A172 (cell line): ENCODE measurements at regions not wholly inside any gene's neighbourhood (a gene's known extent, or its start where the extent isn't known, plus 50 kb on each side); places are given as distances from the start of the nearest gene placed in this dataset.

Experiments used
- DNase-seq: peaks from one replicate; pipeline ENCODE4 v3.0.0-alpha.2; 2015; ENCODE audit warnings: low spot score

- DNase-seq: no peak
Measured at GRCh38 chr1:18535391-18536210, 54.9 kb downstream of the KLHDC7A start.

GRCh38 chr1:18536356-18536755 lies 55.6 kb downstream of the KLHDC7A start:
- no peak for DNase-seq

DNA sequence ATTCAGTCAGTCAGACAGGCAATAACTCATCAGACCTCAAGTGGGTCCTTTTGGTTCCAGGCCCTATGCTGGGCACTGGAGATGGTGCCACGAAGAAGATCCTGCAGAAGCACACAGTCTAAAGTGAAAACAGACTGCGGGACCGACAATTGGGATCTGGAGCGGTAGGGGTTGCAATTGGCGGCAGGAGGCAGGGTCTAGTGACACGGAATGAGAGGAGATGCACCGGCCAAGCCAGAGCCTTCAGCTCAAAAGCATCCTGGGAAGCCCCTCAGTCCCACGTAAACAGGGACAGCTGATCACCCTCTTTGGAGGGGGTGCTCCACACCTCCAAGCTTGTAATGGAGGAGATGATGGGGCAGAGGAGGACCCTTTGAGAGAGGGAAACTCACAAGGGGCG lies 56.2 kb downstream of the KLHDC7A start:
- DNase-seq: no peak

GRCh38 chr1:18537386-18538306 lies 56.9 kb downstream of the KLHDC7A start:
- DNase-seq: no peak

DNA sequence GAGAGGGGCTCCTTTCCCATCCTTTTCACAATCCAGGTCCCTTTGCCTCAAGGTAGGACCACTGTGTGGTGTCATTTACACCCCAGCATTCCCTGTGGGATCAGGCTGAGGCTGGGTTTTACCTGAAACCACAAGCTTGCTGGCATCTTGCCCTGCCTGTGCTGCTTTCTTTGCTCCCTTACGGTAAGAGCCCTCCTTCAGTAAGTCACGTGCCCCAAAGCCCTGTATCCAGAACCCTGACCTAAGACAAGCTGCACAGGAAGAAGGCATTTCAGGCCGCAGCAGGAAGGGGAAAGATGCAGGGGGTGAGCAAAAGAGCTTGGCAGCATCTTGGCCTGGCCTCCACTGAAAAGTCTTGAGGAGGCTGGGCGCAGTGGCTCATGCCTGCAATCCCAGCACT lies 58.4 kb downstream of the KLHDC7A start:
- DNase-seq: no peak

DNA sequence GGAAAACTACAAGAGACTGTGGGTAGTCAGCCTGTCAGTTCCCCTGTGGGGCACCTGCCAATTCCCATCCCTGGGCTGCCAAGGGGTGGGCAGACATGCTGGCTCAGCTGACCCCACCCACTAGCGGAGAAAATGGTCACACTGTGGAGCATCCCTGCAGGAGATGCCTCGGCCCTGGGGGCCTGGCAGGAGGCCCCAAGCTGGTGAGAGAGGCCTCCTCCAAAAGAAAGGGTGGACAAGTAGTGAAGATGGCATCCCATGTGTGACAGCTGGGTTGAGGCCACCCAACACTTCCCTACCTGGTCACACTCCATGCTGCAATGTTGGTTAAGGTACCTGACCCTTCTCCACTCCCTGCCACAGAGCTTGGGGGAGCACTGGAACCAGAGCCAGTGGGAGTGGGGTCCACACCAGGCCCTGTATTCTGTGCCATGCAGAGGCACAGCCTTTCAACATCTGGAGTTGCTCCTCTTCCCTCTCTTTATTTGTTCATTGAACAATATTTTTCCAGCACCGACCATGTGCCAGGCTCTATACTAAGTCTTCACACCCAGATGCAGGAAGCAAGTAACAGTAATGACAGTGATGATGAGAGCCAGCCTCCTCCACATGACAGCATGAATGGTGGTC lies 59.5 kb downstream of the KLHDC7A start:
- no peak for DNase-seq

DNA sequence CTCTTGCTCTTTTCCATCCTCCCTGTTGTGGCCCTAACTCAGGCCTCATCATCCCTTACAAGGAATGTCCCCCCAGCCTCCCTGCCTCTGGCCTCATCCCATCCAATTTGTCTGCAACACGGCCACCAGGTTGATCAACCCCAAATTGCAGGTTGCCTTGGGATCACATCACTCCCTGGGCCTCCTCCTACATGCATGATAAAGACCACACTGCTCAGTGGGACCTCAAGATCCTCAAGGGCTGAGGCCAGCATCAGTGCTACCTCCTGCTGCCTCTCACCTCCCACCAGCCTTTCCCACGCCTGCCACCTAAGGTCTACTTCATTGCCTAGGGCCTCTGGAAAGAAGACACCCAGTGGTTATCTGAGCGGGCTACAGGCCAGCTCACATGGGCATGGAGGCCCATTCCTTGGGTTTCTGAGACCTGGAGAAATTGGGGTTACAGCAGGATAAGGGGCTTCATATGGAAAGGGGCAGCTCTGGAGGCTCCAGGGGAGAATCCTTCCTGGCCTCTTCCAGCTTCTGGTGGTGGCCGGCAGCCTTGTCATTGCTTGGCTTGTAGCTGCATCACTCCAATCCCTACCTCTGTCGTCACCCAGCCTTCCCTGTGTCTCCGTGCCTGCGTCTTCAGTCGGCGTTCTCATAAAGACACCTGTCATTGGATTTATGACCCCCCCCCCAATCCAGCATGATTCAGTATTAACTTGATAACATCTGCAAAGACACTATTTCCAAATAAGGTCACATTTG lies 60.5 kb downstream of the KLHDC7A start:
- DNase-seq: no peak

DNA sequence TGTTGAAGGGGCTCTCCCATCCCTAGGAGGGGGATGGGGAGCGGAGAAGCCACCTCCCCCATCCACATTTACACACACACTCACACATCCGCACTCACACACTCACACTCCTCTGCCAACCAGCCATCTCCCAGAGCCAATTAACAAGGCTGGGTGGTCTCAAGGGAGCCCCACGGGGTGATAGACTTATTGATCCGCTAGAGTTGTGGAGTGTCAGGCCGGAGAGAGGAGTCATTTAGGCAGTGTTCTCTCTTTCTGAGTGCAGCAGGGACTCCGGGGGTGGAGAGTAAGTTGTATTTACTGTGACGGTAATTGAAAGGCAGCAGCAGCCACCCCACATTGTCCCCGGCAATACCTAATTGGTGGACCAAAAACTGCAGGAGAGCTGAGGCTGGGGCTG lies 61.6 kb downstream of the KLHDC7A start:
- DNase-seq: no peak

DNA sequence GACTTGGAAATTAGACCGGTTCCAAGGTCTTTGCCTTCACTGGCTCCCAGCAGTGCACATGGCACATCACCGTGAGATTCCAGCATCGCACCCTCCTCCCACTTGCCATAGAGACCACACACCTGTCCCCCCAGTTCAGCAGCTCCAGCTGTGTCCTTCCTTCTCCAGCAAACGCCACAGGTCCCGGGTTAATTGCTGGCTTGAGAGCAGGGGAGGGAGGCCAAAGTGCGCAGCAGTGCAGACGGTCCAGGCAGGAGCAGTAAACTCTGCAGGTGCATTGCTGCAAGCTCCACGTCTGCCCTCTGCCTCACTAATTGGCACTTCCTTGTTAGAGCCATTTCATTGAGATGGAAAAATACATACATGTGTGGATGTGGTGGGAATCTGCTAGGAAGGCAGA lies 65.3 kb downstream of the KLHDC7A start:
- DNase-seq: no peak

DNA sequence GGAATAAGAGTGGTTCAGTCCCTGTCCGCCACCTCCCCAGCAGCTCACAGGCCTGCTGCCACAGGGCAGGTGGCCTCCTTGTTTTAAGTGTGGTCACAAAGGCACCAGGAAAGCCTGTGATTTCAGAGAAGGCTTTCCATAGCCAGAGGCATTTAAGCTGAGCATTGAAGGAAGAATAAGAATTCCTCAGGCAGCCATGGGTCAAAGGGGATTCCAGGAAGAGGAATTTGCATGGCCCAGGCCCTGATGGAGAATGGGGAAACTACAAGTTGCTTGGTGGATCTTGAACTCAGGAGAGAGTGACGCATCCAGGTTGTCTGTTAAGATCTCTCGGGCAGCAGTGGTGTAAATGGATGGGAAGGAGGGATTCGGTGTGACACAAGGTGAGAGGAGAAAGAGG lies 66.7 kb downstream of the KLHDC7A start:
- no peak for DNase-seq

GRCh38 chr1:18548643-18549042 lies 67.9 kb downstream of the KLHDC7A start:
- DNase-seq: no peak

DNA sequence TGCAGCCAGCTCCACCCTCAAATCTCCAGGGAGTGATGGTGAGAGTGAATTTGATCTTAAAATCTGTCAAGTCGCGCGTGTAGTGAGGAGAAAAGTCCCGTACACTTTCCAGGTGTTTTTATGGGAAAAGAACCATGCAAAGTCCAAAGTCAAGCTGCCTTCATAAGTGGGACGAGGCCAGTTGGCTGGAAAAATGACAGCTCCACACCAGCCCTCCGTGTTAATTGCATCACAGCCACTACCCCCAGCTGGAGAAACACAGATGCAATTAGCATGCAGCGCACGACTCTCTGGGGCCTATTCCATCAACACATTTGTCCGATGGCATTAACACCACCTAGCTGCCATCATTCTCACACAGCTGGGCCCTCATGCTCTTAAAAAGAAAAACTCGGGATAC lies 68.4 kb downstream of the KLHDC7A start:
- no peak for DNase-seq

GRCh38 chr1:18549906-18550305 lies 69.2 kb downstream of the KLHDC7A start:
- no peak for DNase-seq

- DNase-seq: no peak
Measured at GRCh38 chr1:18552631-18553030, 71.9 kb downstream of the KLHDC7A start.

GRCh38 chr1:18553388-18553787 lies 72.7 kb downstream of the KLHDC7A start:
- DNase-seq: no peak

- DNase-seq: no peak
Measured at GRCh38 chr1:18554099-18554498, 73.4 kb downstream of the KLHDC7A start.

DNA sequence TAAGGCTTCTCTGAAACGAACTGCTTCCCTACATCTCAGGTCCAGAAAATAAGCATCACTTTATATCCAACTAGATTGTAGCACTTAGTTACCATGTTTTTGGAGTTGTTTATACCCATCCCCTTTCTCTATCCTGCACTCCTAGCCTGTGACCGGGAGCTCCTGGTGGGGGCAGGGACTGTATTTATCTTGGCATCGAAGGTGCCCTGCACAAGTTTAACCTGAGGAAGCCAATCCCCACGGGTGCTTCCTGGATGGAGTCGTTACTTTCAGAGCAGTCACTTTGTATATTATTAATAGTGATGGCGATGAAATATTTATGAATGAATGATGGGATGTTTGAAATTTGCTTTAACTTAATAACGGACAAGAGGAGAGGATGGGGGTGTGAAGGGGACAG lies 73.9 kb downstream of the KLHDC7A start:
- no peak for DNase-seq

DNA sequence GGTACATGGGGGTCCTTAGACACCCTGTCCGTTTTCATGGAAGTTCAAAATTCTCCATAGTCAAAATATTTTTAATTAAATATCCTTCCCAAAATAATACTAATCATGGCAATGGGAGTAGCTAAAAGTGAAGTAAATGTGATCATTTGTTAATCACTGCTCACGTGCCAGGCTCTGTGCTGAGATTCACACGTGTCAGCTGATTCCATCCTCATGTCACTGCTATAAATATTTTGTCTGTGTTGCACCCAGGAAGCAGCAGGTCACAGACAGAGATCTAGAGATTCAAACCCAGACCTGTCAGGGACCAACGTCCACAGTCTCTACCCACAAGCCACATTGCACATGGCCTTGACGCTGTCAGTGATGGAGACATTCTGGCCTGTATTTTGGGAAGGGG lies 74.3 kb downstream of the KLHDC7A start:
- no peak for DNase-seq

DNA sequence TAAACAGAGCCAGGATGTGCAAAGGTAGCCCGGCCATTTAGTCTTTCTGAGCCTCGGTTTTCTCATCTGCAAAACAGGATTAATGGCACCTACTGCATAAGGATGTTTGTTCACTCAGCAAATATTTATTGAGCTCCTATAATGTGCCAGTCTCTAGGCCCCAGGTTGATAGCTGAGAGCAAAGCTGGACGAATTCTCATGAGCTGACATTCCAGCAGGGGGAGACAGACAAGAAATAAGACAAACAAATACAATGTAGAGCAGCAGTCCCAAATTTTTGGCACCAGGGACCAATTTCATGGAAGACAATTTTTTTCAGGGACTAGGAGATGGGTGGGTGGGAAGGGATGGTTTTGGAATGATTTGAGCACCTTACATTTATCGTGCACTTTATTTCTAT lies 74.3 kb upstream of the PAX7 start:
- no peak for DNase-seq

DNA sequence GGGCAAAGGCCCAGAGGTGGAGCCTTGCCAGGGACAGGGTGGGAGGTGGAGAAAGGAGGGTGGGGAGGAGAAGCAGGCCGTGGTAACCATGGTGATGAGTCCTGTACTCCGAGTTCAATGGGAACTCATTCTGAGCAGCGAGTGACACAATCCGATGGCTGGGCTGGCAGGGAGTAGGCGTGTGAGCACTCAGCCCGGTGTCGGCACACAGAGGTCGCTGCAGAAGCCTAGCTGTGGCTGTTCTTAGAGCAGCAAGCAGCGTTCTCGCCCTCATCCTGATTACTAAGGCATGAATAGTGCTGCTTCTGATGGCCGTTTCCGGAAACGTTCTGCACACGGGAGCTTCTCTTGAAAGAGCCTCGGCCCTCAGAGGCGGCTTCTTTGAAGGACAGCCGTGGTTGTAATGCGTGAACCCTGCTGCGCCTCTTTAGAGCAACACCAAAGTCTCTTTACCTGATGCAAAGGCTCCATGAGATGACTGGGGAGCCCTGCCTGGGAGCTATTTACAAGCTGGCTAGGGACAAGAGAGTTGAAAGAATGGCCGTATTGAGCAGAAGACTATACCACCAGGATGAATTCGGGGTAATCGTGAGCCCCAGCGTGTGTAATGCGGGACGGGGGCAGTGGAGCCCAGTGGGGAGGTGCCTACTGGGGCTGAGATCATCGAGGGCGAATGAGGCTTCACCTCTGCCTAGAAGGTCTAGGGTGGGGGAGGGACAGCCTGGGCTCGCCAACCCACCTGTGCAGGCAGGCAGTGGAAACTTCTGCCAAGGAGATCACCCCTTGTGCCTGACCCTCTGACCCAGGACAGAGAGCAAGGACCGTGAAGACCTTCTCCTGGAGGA lies 72.8 kb upstream of the PAX7 start:
- no peak for DNase-seq

- DNase-seq: no peak
Measured at GRCh38 chr1:18560692-18561091, 70.0 kb upstream of the PAX7 start.
